NCI-H345 (cell line): ENCODE measurements at regions not wholly inside any gene's neighbourhood (a gene's known extent, or its start where the extent isn't known, plus 50 kb on each side); places are given as distances from the start of the nearest gene placed in this dataset.

Experiments used
- DNase-seq: peaks from one replicate; lab custom pipeline; 2025; lab: John Stamatoyannopoulos, UW

DNA sequence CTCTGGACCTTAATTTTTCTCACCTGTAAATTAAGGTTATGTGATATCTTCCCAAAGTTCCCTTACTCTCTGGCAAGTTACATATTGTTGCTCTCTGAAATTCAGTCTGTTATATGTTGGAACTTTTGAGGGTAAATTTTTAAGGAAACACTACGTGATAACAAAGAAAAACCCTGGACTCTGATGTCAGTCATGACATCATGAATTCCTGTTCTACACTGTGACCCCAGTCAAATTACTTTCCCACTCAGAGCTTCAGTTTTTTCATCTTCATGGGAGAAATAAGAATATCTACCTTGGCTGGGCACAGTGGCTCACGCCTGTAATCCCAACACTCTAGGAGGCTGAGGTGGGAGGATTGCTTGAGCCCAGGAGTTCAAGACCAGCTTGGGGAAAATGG, 164.6 kb upstream of the RALGAPA2 start:
- DNase-seq = no peak

DNA sequence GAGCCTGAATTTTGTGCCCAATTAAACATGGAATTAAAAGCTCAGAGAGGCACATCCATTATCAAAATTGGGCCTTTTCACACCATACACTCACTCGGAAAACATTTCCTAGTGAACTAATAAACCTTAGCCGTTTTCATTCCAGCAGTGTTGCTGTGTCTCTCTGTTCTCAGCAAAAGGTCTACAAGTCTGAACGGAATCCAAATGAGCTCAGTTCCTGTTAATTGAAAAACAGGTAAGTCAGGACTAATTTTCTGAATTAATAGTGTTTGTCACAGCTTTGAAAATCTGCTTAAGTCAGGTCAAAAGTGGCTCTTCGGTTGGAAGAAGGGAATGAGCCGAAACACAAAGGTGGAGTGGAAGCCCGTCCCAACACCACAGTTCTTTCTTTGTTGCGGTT, 163.3 kb upstream of the RALGAPA2 start:
- no peak for DNase-seq

DNA sequence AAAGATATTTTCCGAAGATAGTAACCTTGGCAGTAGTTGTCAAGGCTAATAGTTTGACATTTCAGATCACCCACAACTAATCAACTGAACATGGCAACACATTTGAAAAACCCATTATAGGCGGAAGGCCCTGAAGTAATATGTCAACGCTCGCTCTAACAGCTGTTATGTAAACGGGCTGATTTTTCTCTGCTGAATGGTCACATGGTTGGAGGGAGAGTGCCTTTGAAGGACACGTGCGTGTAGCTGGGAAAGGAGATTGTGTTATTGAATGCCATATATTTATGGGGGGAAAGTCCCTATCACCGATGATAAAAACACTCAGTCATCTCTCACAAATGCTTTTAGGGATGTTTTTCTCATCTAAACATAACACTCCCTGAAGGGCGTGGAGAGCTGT, 160.0 kb upstream of the RALGAPA2 start:
- DNase-seq = no peak

DNA sequence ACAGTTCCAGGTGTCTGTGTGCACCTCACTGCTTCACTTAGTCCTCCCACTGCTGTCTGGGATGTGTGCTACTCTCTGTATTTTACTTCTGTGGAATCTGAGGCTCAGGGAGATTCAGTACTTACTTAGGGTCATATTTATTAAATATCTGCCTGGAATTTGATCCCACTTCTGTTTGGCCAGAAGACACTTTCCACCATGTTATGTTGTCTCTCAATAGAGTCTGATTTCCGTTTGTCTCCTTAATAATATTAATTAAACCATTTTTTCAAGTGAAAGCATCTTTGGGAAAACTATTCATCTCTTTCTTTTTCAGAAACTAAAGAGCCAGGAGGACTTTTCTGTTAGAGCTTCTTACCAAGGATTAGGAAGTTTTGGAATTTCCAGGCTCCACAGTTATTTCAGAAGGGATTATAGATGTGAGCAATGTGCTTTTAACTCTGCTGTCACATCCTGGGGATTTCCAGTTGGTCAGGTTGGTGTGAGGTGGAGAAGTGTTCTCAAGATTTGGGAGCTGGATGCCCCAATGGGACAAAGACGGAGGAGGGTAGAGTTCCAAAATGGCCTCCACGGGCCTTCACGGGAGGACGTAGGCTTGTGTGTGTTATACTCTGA, 156.8 kb upstream of the RALGAPA2 start:
- no peak for DNase-seq

DNA sequence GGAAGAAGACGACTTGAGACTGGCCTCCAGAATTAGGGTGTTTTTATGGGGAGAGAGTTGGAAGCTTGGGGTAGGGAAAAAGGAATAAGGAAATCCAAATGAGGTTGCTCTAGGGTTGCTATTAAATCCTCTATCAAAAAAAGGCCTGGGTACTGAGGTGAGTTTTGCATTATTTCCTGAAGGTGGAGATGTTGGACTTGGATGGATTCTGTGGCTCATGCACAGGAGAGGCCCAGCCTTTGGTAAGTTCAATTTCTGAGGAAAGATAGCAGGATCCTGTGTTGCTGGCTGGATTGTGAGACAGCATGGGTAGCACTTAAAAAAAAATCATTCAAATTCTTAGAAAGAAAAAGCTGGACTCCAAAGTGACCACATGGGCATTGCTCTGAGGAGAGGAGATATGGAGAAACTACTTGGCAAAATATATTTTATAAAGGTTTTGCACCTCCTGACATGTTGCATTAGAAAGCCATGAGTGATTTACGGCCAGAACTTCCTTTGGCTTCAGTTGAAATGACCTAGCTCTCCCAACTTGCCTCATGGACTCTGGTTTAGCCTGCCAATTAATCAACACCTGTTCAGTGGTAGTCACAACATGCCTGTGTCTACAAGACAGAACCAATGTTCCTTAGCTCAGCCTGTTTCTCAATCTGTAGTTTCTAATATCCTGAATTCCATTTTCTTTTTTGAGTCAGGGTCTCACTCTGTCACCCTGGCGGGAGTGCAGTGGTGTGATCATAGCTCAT, 152.1 kb upstream of the RALGAPA2 start:
- DNase-seq = peak; percentile 70

DNA sequence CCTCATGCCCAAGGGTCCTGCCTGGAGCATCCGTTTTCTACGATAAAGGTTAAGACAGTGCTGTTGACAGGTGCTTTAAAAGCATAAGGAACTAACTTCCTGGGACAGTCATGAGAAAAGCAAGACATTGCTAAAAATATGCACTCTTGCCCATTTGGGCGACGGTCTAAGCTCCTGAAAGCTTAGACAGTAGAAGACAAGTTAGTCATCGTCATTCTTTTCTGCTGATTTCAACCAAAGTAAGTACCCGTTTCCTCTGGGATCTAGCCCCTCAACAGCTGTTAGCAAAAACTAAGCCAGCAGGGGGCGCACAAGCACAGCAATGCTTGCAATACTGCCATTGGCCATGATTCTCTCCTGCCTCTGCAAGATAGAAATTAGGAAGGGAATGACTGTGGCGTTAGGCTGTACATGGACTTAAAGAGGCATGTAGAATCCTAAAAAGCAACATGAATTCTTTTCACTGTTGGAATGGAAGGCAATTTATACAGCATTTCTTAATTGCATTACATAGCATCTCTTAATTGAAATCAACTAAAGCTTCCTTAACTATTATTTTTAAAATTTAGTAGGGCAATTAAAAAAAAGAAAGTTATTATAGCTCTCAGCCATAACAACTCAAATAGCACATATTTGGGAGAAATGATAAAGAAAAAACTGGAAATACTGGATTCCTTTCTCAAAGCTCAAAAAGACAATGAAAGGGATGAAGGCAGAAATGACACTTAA, 147.8 kb upstream of the RALGAPA2 start:
- peak; percentile 95 for DNase-seq

DNA sequence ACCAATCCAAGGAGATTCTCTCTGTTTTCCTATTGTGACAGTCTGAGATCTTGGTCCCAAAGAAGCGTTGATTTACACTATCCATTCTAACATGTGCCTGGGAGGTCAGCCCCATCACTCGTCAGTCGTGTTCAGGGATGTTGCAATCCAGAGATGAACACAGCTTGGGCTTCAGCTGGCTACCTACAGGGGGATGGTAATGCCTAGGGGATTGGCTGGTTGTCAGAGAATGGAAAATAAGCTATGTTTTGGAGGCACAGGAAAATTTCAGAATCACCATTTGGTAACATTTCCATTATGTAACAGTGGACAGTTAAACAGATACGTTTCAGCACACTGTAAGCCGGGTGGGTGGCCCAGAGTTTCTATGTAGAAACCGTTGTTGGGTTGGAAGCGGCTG, 147.1 kb upstream of the RALGAPA2 start:
- no peak for DNase-seq

DNA sequence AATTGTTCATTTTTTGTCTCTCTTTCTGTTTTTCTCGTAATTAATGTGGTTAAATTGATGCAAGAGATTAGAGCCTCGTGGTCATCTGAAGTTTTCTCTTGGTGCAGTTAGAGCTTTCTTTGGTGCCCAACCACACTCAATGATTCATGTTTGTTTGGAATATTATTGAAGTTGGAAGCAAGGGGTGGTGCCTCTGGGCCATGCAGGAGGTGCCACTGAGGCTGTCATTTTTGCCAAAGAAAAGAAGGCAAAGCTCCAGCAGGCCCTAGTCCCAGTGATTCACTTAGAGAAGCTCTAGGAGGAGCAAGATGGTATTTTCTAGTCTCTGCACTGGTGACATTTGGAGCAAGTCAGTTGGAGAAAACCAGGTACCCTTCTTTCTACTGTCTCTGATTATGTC, 144.5 kb upstream of the RALGAPA2 start:
- no peak for DNase-seq

DNA sequence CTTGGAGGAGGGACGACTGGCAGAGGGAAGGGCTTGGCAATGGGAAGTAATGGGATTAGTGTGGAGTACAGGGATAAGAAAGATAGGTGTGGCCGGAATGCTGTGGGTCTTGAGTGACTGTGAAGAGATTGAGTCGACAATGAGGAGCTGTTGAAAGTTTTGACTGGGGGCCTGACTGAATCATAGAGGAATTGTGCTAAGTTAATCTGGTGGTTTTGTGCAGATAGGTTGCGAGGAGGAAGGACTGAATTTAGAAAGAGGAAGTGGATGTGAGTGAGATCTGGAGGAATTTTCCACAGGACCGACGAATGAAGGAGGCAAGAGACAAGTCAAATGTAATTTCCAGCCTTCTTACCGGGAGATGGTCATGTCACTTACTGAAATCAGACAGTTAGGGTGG, 143.9 kb upstream of the RALGAPA2 start:
- no peak for DNase-seq

DNA sequence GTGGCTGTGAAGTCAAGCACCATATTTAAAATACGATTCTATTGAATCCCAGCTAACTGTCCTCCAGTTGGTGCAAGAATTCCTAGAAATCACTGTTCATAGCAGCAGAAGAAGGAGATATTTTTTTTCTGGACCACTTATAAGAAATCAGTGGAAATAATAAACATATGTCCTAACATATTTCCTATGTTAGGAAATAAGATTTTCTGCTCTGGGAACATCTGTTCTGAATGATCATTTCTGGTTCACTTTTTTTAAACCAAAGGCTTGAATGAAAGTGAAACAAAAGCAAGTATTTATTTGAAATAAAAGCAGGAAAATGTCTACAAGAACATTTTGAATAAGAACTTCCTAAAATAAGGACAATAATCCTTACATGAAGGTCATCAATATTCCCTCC, 138.9 kb upstream of the RALGAPA2 start:
- DNase-seq = no peak

DNA sequence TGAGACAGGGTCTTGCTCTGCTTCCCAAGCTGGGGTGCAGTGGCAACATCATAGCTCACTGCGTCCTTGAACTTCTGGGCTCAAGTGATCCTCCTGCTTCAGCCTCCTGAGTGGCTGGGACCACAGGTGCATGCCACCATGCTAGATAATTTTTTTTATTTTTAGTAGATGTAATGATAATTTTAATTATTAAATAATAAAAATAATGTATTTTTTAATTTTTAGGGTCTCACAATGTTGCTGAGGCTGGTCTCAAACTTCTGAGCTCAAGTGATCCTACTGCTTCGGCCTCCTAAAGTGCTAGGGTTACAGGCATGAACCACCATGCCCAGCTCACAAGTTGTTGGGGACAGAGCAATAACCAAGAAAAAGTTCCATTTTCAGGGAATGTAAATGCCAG, 138.0 kb upstream of the RALGAPA2 start:
- DNase-seq = no peak

DNA sequence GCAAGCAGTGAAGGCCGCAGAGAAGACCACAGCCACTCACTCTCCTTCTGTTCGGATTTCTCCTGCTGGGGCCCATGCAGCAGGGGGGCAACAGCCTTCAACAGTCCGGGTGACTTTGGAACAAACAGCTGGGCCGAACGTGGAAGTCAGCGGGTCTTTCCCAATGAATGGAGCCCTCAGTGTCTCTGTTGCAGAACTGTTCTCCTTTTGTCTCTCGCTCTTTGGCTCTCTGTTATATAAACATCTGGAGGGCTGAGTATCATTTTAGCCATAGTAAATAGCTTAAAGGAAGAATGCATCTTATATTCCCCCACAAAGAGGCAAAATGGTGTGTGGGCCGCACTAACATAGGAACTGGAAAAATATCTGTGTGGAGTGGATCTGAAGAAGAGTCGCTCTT, 136.7 kb upstream of the RALGAPA2 start:
- DNase-seq = no peak

DNA sequence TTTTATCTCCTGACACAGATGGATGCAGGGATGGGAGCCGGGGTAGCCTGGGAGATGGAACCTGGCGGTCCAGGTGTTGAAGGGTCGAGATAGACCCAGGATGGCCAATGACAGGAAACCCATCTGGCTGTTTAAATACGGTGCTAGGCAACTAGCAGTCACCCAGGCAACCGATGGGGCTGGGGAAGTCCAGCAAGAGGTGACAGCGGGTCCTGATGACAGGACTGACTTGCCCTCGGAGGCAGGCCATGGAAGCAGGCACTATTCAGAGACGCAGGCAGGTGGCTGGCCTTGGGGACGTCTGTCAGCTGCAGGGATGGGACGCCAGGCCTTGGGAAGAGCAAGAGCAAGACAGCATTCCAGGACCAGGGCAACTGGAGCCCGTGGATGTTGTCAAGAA, 135.4 kb upstream of the RALGAPA2 start:
- DNase-seq = no peak

DNA sequence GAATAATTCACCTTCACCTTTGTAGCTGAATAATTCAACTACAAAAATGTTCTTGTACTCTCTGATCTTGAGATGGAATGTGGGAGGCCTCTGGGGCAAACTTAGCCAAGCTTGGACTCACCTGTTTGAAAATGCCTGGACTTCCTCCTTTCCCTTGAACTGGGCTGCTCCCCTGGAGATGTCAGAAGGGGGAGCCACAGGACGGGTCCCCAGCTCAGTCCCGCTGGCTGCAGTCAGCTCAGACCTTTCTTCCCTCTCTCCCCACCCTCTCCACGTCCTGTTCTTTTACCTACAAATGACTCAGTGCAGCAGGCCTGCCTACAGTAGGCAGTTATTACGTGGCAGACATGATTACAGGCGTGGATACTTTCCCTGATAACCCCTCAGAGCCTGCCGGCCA, 131.5 kb upstream of the RALGAPA2 start:
- no peak for DNase-seq

DNA sequence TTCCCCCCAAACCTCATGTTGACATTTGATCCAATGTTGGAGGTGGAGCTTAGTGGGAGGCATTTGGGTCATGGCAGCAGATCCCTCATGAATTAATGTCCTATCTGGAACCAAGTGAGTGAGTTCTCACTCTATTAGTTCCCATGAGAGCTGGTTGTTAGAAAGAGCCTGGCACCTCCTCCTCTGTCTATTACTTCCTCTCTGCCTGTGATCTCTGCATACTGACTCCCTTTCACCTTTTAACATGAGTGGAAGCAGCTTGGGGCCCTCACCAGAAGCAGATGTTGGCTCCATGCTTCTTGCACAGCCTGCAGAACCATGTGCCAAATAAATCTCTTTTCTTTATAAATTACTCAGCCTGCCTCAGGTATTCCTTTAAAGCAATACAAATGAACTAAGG, 127.3 kb upstream of the RALGAPA2 start:
- DNase-seq = no peak

DNA sequence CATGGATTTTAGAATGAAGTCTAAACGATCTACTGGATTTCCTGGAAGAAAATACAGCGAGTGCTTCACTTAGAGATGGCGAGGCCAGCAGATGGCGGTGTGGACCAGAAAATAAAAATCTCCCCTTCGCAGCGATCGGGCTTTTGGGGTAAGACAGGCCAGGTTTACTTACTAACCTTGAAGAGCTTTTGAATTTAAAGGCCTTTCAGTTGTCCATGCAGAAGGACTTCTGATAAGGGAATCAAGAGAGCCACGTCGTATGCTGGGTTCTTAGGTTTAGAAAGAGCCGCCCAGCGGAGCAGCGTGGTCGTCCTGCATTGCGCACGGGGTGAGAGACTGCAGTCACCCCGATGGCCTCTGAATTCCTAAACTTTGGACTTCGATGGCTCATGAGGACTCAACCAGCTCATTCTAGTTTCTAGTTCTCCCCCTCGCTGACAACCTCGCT, 125.2 kb upstream of the RALGAPA2 start:
- peak; percentile 56 for DNase-seq

DNA sequence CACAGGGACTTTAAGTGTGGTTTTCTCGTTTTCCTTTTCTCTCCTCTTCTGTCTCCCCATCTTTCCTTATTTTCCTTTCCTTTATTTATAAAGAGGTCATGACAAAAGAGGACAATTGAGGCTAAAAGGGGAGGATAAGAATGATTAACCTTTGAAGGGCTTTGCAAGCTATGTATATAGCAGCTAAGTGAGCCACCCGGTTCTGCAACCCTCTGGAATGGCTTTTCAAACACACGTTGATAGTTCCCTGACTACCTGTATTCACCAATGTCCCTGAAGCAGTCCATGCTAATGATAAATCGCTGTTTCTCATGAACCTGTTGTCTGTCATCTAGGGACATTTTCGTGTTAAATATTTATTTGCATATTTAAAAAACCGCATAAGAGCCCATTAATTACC, 124.4 kb upstream of the RALGAPA2 start:
- DNase-seq = no peak

DNA sequence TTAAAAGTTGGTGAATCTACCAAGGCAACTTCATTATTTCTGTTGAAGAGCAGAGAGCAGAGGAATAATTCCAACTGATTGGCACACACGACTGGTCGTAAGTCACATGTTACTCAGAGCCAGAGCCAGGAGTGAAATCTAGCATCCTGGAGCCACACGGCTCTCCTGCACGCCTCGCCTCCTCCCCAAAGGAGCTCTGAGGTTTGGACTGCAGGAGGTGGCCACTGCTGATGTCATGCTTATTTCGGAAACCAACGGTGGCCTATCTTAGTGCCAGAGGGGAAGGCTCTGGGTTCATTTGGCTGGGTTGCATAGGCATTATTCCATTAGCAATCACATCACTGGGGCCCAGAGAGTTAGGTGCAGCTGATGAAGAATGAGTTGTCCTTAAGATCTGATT, 123.5 kb upstream of the RALGAPA2 start:
- DNase-seq = no peak

DNA sequence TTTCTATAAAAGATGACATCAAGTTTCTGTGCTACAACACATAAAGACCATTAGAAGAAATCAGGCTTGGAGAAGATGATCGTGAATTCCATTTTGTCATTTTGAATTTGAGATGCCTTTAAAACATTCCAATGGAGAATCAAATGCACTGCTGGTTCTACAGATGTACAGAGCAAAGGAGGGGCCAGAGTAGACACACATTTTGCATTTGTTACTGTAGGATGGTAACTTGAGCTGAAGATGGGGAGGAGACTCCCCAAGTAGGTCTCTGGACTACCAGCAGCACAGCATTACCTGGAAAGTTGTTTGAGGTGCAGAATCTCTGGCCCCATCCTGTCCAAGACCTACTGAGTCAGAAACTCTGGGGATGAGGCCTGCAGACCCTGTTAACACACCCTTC, 121.6 kb upstream of the RALGAPA2 start:
- DNase-seq = no peak

DNA sequence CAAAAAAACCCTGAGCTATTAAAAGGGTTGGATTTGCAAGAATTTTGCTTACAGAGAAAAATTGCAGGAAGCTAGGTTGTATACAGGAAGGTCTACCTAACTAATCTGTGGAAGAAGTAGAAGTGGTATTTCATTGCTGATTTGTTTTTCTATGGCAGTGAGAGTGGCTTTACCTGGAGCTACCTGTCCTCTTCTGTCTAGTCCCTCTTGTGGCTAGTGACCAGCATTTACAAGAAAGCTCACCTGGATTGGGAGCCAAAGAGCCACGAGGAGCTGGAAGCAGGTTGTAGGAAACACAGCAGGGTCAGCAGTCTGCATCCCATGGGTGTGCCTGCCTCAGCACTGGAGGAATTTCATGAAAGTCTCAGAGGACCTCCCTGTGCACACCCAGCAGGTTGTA, 120.3 kb upstream of the RALGAPA2 start:
- no peak for DNase-seq

DNA sequence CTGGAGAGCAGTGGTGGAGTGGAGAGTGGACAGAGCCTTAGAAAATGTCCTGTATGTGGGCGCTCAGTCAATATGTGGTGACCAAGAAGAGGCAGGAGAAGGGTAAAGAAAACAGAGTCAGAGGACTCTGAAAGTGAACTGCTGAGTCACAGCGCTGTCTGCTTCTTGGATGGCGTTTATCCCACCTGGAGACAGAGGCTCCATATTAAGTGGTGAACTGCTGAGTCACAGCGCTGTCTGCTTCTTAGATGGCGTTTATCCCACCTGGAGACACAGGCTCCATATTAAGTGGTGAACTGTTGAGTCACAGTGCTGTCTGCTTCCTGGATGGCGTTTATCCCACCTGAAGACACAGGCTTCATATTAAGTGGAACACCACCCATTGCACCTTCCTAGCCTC, 119.3 kb upstream of the RALGAPA2 start:
- no peak for DNase-seq

DNA sequence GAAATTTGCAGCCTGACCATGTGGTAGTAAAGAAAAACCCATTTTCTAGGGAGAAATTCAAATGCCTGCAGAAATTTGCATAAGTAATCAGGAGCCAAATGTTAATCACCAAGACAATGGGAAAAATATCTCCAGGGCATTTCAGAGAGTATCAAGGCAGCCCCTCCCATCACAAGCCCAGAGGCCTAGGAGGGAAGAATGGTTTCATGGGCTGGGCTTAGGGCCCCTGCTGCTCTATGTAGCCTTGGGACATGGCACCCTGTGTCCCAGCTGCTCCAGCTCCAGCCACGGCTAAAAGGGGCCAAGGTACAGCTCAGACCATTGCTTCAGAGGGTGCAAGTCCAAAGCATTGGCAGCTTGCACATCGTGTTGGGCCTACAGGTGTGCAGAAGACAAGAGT, 117.2 kb upstream of the RALGAPA2 start:
- no peak for DNase-seq

DNA sequence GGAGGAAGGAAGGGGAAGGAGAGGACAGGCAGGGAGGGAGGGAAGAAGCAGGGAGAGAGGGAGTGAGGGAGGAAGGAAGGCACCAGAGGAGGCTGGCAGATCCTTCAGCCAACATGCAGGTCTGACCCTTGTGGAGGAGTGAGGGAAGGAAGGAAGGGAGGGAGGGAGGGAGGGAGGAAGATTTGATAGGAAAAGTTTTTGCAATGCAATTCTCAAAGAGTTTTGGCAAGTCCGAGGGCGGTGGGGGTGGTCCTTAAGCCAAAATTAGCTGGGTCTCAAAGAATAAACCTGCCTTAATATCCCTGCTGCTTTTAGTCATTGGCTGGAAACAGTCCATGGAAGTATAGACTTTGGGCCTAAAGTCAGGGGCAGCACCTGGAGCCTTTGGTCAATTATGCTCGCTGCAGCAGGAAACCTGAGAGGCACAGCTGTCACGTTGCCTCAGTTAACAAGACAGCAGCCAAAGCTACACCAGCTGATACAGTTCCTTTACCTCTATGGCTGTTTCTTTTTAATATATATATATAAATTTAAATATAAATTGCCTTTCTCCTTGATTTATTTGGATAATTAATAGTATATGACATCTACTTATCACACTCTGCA, 115.7 kb upstream of the RALGAPA2 start:
- DNase-seq = peak; percentile 13
